NCI-H524 (cell line): ENCODE measurements at regions not wholly inside any gene's neighbourhood (a gene's known extent, or its start where the extent isn't known, plus 50 kb on each side); places are given as distances from the start of the nearest gene placed in this dataset.

Experiments used
- DNase-seq, 2 experiments: peaks; one replicate each; lab custom pipeline; 2025; lab: John Stamatoyannopoulos, UW

DNA sequence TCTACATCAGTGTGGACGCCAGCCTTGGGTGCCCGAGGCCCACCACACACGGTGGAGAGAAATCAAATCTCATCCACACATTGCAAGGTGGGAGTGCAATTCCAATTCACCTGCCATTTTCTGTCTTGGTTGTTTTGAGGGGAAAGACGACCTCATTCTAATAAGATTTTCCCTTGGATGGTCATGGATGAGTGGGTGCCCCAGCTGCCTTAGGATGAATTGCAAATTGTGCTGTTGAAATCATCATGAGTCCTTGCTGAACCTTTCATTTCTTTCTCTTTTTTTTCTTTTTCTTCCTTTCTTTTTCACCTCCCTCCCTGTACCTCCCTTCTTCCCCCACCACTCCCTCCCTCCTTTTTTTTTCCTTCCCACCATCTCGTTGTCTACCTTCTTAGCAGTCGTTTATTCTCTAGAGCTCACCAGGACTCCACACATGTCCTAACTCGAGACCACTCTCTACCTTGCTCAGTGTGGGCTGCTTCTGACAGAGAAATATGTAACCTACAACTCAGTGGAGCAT lies 266.9 kb upstream of the NFE2L3 start:
- DNase-seq, result peak in 1 of 2 experiments; percentile 50

DNA sequence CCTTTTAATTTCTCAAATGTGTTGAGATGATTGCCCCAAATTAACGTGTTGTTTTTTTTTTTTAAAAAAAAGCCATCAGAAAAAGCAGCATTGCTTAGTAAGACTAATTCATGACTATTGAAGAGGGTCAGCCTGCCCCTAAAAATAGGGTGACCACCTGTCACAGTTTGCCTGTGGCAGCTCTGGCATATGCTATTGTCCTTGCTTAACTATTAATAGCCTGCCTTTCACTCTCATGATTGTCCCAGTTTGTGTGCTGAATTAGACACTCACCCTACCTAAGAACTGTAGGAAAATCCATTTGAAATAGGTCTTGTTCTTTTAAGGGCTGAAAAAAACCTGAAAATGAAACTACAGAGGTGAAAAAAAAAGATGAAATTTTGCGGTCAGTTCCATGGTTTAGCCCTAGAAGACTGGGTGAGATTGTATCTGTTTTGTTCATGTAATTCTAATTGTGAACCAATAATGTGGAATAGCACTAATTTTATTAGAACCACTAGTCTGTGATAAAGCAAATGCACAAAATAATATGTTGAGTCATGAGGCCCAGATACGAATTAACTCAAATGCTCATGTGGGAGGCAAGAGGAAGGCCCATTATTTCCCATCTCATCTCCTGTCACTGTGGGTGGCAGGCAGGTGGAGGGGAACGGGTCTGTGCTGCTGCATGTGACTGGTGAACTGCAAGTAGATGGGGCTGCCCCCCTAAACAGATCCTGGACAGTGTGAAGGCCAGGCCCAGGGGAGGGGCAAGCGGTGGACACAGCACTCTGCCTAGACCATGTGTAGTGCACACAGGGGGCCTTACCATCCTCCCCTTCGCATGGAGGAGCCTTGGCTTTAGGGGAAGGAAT lies 265.4 kb upstream of the NFE2L3 start:
- peak; percentile 59 to 83 for DNase-seq

DNA sequence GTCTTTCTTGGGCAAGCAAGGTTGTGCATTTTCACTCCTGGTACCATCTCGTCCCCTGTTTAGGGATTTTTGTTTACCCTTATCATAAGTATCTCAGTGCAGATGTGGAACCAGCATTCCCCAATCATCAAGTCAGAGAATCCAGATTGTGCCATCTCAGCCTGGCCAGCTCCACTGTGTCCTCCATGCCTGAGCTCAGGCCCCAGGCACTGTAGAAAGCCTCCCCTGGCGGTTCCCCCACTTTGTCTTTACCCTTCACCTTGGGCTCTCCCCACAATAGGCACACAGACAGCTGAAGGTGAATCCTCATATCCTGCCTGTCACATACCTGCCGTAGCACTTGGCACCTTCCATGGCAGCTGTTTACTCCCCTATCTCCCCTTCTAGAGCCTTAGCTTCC lies 264.7 kb upstream of the NFE2L3 start:
- DNase-seq, result no peak

DNA sequence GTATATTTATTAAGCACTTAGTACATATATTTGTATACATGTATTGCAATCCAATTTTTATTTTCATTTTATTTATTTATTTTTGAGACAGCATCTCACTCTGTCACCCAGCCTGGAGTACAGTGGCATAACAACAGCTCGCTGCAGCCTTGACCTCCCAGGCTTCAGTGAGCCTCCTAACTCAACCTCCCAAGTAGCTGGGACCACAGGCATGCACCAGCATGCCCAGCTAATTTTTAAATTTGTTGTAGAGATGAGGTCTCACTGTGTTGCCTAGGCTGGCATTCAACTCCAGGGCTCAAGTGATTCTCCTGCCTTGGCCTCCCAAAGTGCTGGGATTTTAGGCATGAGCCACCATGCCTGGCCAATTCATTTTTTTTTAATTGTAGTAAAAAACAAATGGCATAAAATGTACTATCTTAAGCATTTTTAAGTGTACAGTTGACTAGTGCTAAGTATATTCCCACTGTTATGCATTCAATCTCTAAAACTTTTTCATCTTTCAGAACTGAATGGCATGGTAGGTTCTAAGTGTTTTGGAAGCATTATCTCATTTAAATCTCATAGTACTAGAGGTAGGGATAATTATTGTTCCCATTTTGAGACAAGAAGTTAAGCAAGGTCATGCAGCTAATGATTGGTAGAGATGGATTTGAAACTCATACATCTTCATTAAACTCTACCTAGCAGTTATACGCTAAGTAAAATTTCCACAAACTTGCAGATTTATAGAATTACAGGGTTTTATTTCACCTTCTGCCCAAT lies 264.0 kb upstream of the NFE2L3 start:
- DNase-seq, result no peak

DNA sequence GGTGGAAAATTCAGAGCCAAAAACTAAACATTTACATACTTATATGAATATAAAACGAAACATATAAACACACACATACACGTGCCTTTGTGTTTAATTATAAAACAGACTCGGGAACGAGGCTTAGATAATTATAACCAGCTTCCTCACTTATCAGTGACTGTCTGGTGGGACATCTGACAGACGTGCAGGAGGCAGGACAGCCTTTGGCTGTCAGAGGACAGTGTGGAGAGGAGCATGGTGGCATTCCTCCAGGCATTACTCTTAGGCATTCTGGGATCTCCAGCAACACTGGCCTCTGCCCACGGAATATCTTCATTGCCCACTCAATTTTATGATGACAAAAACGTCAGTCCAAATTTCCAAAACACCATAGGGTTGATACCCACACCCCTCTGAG lies 262.2 kb upstream of the NFE2L3 start:
- no peak for DNase-seq

DNA sequence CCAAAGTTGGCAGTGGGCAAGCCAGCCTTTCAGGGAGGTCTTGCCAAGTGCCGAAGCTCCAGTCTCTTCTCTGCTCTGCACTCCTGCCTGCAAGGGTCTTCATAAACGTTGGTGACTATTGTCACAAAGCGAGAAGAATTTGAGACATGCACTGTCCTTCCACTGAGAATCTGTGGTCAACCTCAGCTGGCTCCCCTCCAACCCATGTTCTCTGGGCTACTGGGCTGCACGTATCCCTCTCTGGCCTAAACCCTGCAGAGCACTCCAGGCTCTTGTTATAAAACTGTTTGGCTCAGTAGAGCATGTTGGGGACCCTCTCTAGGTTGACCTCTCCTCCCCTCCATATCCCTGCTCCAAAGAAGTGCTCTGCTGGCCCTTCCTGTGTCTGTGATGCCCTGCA lies 260.4 kb upstream of the NFE2L3 start:
- no peak for DNase-seq

DNA sequence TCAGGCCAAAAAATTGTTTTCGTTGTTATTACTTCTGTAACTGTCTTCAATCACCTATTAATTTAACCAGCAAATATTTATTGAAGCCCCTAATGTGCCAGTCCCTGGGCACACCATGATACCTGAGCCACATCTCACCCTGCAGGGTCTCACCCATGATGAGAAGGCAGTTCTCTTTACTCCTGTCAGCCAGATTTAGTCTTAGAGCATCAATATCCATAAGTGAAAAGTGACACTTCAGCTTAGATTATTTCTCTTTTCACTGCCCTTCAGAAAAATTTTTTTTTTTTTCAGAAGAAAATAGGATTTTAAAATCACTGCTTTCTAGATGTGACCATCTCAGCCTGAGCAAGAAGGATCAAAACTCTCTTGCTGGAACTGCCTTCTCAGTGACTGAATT lies 258.6 kb upstream of the NFE2L3 start:
- DNase-seq, result peak in 1 of 2 experiments; percentile 20

DNA sequence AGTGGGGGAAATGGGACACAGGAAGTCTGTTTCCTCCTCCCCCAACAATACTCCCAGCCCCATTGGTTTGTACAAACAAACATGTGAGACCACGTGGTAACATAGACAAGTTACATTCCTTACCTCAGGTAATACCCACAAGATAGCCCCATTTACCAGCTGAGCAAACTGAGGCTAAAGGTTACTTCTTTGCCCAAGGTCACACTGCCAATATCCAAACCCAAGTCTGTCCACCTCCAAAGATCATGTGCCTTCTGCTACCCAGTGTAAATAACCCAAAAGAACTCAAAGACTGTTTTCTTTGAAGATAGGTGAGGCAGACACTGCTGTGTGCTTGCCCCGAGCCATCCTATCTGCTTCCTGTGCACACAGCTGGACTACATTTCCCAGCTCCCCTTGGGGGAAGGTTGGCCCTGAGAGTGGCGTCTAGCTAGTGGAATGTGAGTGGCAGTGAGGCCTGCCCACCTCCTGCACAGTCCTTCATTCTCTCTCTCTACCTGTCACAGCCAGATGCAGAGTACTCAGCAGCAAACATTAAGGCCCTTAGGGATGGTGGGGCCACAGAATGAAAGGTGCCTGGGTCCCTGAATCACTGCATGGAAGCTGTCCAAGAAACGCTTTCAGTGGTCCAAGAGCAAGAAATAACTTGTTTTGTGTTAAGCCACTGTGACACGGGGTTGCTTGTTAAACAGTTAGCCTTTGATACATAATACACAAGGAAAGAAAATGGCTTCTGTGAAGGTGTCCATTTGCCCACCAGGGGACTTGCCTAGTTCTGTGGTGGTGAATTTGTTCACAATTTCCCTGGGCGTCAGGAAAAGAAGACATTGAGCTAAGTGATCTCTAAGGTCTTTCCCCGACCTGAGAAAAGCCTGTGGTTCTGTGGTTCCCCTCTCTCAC lies 257.7 kb upstream of the NFE2L3 start:
- peak; percentile 59 to 71 for DNase-seq

DNA sequence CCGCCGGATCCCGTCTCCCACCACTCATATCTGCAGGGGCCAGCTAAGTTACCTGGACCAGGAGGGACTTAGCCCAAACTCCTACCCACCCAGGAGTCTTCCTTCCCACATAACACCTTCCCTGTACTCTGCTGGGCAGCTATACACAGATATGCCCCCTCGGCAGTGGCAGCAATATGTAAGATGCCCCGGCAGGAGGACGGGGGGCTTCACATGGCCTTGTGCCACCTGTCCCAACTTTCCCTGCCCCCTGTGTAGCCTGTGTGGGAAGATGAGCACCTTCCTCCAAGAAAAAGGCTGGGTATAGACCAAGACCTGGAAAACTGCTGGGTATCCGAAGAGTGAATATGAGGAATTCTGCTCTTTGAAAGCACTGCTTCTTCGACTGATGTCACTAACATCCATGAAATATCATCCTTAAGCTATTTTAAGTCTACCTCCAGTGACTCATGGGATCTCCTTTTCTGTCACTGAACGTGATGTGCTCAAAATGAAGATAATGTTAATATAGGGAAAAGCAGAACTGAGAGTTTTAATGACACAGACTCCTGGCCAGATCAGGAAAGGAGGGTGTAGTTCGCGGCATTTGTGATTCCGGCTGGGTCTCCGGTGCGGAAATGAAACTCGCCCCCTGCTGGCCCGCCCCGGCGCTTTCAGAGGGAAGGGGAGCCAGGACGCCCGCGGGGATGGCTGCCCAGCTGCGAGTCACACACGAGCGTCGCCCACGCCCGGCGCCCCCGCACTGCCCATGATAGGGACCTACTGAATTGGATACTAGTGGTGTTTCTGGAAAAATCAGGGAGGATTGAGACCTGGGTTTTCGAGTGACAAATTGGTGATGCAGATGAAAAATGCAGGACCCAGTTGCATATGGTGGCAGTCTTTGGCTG lies 256.9 kb upstream of the NFE2L3 start:
- peak; percentile 21 to 53 for DNase-seq

DNA sequence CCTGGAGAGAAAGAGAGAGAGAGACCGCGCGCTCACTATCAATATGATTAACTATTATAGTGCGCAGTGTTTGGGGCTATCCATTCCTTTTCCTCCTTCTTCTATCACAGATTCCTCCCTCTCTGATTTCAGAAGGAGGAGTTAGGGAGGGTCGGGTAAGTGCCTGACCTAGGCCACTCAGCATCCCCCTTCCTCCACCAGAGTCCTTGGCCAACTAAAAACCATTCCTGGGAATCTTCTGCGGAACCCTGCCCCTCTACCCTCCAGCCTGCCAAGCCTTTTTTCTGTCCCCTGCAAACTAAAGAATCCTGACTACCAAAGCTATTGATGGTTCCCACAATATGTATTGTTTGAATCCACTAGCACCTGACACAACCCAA lies 256.2 kb upstream of the NFE2L3 start:
- DNase-seq, result no peak

DNA sequence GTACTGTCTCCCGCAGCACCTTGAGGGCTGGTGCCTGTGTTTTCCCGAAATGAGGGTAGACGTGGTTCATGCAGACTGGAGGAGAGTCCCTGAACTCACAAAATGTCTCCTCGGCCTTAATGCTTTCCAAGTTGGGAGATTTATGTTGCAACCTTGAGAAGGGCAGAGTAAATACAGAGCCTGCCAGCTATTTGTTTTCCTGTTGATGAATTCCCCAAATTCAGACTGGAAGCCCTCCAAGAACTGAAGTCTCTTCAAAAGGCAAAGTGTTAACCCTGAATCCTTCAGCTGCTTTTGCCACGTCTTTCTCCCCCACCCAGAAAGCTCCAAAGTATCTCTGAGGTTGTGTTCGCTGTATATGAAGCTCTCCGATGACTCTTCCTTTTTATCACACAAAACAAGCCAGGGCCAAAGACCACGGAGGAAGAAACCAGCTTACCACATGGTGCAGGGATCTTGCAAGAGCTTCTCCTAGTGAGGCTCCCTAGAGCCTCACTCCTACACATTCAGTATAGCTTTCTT lies 254.7 kb upstream of the NFE2L3 start:
- no peak for DNase-seq

DNA sequence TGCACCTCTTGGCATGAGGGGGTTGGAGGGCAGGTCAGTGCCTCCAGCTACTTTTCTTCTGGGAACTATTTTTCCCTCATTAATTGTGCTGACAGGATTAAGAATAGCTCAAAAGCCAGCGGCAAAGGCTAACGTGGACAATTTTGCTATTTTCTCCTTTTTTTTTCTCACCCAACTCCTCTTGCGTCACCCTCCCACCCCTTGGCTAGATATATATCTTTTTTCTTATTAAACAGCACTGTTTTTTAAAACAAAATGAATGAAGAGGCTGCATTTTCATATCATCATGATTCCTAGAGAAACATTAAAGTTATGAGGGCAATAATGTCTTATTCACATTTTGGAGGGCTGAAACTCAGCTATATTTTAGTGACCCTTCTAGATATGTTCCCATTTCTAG lies 251.8 kb upstream of the NFE2L3 start:
- DNase-seq, result no peak

DNA sequence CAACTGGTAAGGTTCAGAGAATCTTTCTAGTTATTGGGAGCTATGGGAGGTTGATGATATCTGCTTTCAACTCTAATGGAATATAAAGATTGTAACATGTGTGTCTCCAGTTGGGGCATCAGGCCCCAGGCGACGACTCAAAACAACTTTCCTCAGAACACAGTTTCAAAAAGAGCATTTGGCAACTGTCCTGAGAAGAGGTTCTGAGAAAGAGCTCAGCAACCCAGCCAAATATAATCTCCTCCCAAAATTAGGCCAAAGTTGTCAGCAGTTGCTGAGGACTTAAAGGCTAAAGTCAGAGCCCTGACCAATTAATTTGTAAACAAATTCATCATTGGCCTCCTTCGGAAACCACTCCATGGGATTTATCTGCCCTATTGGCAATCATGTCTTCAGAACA lies 251.1 kb upstream of the NFE2L3 start:
- no peak for DNase-seq

DNA sequence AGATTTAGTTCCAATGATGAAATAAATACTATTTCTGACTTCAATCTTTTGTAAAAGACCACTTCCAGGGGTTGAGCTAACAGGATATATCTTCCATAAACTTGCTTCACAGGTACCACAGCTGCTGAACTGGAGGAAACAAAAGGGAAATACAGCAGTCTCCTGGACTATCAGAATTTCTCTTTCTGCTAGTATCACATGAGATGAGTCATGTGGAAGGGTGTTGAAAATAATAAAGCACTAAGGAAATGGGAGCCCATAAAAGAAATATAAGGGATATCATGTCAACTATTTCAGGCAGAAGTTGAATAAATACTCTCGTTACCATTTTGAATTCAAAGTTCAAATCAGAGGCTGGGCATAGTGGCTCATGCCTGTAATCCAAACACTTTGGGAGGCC lies 250.3 kb upstream of the NFE2L3 start:
- DNase-seq, result no peak

DNA sequence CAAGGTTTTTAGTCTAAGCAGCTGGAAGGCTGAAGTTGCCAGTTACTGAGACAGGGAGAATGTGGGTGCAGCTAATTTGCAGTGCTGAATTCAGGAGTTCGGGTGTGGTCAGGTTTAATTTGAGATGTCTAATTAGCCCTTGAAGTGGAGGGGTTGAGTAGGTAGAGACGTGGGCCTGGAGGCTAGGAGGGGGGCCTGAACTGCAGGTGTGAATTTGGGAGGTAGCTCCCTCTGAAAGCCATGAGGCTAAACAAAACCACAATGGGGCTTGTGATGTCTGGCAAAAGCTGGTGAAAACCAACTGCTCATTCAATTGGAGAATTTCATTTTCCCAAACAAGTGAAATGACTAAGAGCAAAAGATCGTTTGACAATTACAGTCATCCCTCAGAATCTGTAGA lies 246.0 kb upstream of the NFE2L3 start:
- no peak for DNase-seq

DNA sequence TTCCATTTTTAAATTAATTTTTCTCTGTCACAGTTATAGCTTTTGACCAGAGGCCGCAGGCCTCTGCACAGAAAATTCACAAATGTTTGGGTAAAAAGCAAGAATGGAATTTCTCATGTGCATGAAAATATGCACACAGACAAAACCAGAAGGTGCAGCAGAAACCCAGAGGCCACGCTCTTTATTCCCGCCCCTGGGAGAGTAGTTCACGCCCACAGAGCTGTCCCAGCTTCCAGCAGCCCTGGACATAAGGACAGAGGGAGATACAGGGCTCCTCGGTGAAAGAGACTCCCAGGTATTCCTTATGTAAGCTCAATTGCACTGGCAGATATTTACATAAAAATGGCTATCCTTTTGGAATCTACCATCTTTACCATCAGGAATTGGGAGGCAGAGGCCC lies 245.2 kb upstream of the NFE2L3 start:
- no peak for DNase-seq

DNA sequence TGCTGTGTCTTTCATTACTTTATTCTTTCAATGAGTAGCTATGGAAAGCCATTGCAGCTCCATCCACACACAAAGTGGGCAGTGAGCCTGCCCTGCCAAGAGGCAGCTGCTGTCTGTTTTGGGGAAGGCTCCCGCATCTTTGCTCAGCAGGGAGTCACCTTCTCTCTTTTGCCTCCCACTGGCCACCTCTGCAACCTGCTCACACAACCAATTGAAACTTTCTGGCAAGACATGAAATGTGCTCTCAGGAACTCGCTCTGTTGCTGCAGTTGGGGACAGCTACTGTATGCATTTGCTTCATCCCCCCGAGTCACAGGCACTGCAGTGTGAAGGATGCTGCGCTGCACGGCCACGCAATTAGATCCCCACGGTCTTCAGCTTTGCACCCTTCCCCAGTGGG lies 244.8 kb upstream of the NFE2L3 start:
- DNase-seq, result no peak

DNA sequence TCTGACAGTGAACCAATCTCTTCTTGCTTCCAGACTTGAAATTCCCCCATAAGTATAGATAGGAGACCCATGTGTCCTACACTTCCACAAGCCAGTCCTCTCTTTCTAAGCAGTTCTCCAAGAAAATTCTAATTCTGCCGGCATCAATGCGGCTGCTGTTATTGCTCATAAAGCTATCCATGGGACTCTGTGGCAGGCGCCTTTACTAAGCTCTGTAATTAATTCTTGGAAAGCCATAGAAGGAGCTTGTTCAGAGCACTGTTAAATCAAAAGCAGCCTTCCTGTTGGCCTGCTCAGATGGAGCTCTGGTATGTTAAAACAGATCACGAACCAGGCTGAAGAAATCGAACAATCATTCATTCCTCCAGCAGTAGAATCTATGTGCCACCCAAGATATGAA lies 244.3 kb upstream of the NFE2L3 start:
- no peak for DNase-seq

DNA sequence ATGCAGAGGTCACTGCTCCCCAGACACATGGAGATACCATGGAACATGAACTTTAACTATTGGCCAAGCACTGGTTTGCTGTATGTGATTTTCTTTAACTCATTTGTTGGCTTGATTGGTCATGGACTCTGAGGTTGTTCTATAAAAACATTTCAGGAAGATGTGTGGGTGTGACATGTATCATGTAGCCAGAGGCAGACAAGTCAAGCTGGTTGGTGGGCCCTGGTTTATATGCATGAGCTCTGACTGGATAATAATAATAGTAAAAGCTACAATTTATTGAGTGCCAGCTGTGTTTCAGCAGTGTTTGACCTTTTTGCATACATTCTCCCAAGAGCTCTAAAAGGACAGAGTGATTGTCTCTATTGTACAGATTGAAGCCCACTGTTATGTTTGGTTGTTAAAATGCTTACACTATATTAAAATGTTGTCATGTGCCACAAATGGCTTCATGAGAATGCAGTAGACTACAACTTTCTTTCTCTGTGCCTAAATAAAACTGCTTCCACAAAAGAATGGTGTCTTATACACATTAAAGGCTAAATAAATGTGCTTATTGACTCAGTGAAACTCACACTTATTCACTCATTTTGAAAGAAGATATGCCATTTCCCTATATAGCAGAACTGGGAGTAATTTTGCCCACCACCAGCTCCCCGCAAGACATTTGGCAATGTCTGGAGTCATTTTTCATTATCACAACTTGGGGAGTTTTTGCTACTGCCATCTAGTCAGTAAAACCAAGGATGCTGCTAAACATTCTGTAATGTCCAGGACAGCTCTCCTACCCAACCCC lies 243.6 kb upstream of the NFE2L3 start:
- DNase-seq, result no peak
